Body of pancreas (tissue), 4 donors: ENCODE measurements at regions not wholly inside any gene's neighbourhood (a gene's known extent, or its start where the extent isn't known, plus 50 kb on each side); places are given as distances from the start of the nearest gene placed in this dataset.

ENCODE experiments used
- ATAC-seq: fragments of 150-250 bp; one replicate; pipeline ENCODE4 v1.9.1; 2016
- DNase-seq, 4 donors: peaks; one replicate each; pipeline ENCODE4 v3.0.0-alpha.2; 2019
- H3K27ac ChIP-seq, 4 donors: fragments of 200-600 bp; sonication (generic); 1 replicate in 3 of 4; 2 replicates in 1 of 4; pipeline versions ENCODE4 v1.5.1 to v1.6.1; 2016 to 2019; ENCODE audit warnings: mild to moderate bottlenecking in 1 of 4, mixed read lengths in 1 of 4, moderate library complexity in 1 of 4
- H3K27me3 ChIP-seq, 2 donors: fragments of 200-600 bp; sonication (generic); one replicate each; pipeline ENCODE4 v1.6.0; 2016; ENCODE audit warnings: mild to moderate bottlenecking in 1 of 2
- H3K36me3 ChIP-seq, 2 donors: fragments of 200-600 bp; sonication (generic); replicated peaks in 1 of 2; 2 replicates each; pipeline ENCODE4 v1.5.1; 2016; ENCODE audit warnings: low read depth in 2 of 2; ENCODE audit not compliant: insufficient read depth in 1 of 2
- H3K4me1 ChIP-seq: fragments of 200-600 bp; sonication (generic); one replicate; pipeline ENCODE4 v1.6.0; 2016
- H3K4me3 ChIP-seq, 2 donors: fragments of 200-600 bp; sonication (generic); 1 replicate in 1 of 2; 2 replicates in 1 of 2; pipeline ENCODE4 v1.5.1; 2016 to 2019
- H3K9me3 ChIP-seq, 3 donors: fragments of 200-600 bp; sonication (generic); 1 replicate in 2 of 3; 2 replicates in 1 of 3; pipeline ENCODE4 v1.5.1; 2016
- POLR2A ChIP-seq, 3 donors: fragments of 450-650 bp; IDR thresholded peaks; one replicate each; pipeline ENCODE4 v1.6.1; 2016; ENCODE audit warnings: antibody characterized with exemption in 3 of 3, mild to moderate bottlenecking in 2 of 3
- WGBS, 2 donors: methylation state at CpG; one replicate each; pipeline ENCODE4 v1.1.5; 2017; 5-methylcytosine and 5-hydroxymethylcytosine counted together
- intact Hi-C: fragments of 100-400 bp; cut with DNase I; formaldehyde crosslinking; loops from one replicate; pipeline ENCODE4 v1.15.1; 2023
- TF ChIP-seq, protein P1 (sequence below), 7 experiments: fragments of 450-650 bp in 4 of 7; fragments of 200-600 bp in 3 of 7; sonication (generic) in 3 of 7; IDR thresholded peaks; one replicate each; pipeline ENCODE4 v1.5.1; 2016 to 2019; ENCODE audit warnings: antibody characterized with exemption in 7 of 7

DNA sequence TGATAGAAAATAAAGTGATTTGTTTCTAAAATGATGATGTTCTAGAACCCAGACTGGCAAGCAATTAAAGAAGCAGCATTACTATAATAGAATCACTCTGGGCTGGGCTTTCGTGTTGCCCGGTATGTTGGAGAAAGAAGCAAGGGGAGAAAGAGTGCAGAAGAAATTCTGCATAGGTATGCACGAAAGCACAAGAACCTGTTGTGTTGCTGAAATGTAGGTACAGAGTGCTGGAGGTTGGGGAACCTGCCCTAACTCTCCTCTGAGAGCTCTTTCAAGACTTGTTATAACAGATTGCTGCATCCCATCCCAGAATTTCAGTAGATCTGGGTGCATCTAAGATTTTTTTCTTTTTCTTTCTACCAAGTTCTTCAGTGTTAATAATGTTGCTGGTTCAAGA, 95.7 kb upstream of the DACH1 start:
- DNase-seq (no peak), ATAC-seq (no peak)
- intact Hi-C loops = no loop called here
- no peak overlapping the region for H3K4me3 ChIP-seq
- TF ChIP-seq, protein P1, sequence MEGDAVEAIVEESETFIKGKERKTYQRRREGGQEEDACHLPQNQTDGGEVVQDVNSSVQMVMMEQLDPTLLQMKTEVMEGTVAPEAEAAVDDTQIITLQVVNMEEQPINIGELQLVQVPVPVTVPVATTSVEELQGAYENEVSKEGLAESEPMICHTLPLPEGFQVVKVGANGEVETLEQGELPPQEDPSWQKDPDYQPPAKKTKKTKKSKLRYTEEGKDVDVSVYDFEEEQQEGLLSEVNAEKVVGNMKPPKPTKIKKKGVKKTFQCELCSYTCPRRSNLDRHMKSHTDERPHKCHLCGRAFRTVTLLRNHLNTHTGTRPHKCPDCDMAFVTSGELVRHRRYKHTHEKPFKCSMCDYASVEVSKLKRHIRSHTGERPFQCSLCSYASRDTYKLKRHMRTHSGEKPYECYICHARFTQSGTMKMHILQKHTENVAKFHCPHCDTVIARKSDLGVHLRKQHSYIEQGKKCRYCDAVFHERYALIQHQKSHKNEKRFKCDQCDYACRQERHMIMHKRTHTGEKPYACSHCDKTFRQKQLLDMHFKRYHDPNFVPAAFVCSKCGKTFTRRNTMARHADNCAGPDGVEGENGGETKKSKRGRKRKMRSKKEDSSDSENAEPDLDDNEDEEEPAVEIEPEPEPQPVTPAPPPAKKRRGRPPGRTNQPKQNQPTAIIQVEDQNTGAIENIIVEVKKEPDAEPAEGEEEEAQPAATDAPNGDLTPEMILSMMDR (IDR thresholded peaks at IDR 0.05) = no peak
- no peak for TF ChIP-seq POLR2A (IDR thresholded peaks at IDR 0.05)
- no peaks in the 10 kb centered on the region for H3K27me3 ChIP-seq
- H3K9me3 ChIP-seq = no peaks in the 10 kb centered on the region
- no peak overlapping the region for H3K27ac ChIP-seq
- WGBS, 2 donors = 74 to 81% methylated on average over 3 of the region's 3 CpGs
- H3K36me3 ChIP-seq = no peaks in the 10 kb centered on the region
- H3K4me1 ChIP-seq = no peaks in the 10 kb centered on the region

DNA sequence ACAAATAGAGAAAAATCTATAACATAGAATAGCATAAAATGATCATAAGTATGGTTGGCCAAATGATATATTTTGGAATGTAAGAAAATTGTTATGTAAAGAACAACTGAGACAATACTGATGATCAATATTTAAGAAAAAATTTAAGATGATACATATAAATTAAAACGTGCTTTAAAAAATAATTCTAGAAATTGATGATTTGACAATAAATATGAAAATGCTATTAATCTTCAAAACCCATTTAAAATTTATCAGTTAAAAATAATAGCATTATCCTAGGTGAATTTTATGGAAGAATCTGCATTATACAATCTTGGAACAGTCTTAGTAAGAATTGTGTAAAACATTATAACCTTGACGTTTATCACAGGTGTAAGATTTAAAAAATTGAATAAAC, 95.1 kb upstream of the DACH1 start:
- no peak overlapping the region for H3K27ac ChIP-seq
- H3K4me1 ChIP-seq = no peaks in the 10 kb centered on the region
- DNase-seq (no peak), ATAC-seq (no peak)
- TF ChIP-seq POLR2A (IDR thresholded peaks at IDR 0.05) = no peak
- TF ChIP-seq, protein P1 (IDR thresholded peaks at IDR 0.05) = no peak
- no peaks in the 10 kb centered on the region for H3K27me3 ChIP-seq
- no peak overlapping the region for H3K4me3 ChIP-seq
- H3K36me3 ChIP-seq = no peaks in the 10 kb centered on the region
- 50 to 56% methylated on average over 2 of the region's 2 CpGs for WGBS, 2 donors
- intact Hi-C loops = no loop called here
- H3K9me3 ChIP-seq = no peaks in the 10 kb centered on the region

DNA sequence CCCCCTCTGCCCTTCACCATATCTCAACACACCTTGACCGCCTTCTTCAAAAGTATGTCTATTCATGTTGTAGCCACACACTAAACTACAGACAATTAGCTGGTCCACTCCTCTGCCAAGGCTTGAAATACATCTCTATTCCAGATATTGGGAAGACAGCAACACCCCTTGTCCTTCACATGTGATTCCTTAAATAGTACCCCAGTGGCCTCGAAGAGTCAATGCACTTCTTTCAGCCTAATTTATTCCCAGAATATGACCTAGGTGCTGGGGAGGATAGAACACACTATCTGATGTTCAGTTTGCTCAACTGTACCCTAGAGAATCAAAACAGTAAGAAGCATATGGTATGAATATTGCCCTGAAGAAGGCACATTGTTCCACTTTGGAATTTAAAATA, 82.4 kb upstream of the DACH1 start:
- no peak for TF ChIP-seq POLR2A (IDR thresholded peaks at IDR 0.05)
- TF ChIP-seq, protein P1 (IDR thresholded peaks at IDR 0.05) = no peak
- DNase-seq (no peak), ATAC-seq (no peak)
- Histone ChIP-seq H3K36me3 (no peaks in the 10 kb centered on the region), H3K9me3 (no peaks in the 10 kb centered on the region), H3K27ac (no peak overlapping the region), H3K4me1 (no peaks in the 10 kb centered on the region), H3K4me3 (no peak overlapping the region), H3K27me3 (no peaks in the 10 kb centered on the region)
- intact Hi-C loops = no loop called here
- 80 to 81% methylated on average over 2 of the region's 2 CpGs for WGBS, 2 donors

DNA sequence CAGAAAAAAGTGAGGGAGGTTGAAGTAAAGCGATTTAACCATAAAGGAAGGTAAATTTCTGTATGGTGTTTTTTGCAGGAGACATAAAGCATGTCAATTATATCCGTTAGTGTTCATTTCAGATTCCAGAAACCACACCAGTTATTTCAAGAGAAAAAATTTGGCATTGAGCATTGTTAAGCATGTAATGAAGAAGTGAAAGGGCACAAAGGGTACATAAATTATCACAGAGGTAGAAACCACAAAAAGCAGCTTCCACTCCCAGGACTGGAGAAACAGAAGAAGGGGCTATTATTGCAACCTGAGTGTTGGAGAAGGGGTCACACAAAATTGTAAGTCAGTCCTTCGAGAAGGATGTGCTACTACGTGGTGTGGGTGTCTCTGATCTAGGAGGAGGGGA, 72.2 kb upstream of the DACH1 start:
- no peaks in the 10 kb centered on the region for H3K27me3 ChIP-seq
- H3K4me1 ChIP-seq = no peaks in the 10 kb centered on the region
- 57 to 67% methylated on average over 4 of the region's 4 CpGs for WGBS, 2 donors
- intact Hi-C loops = no loop called here
- no peaks in the 10 kb centered on the region for H3K36me3 ChIP-seq
- no peak overlapping the region for H3K4me3 ChIP-seq
- DNase-seq (no peak), ATAC-seq (no peak)
- H3K27ac ChIP-seq = no peak overlapping the region
- no peak for TF ChIP-seq POLR2A (IDR thresholded peaks at IDR 0.05)
- TF ChIP-seq, protein P1 (IDR thresholded peaks at IDR 0.05) = no peak
- no peaks in the 10 kb centered on the region for H3K9me3 ChIP-seq

DNA sequence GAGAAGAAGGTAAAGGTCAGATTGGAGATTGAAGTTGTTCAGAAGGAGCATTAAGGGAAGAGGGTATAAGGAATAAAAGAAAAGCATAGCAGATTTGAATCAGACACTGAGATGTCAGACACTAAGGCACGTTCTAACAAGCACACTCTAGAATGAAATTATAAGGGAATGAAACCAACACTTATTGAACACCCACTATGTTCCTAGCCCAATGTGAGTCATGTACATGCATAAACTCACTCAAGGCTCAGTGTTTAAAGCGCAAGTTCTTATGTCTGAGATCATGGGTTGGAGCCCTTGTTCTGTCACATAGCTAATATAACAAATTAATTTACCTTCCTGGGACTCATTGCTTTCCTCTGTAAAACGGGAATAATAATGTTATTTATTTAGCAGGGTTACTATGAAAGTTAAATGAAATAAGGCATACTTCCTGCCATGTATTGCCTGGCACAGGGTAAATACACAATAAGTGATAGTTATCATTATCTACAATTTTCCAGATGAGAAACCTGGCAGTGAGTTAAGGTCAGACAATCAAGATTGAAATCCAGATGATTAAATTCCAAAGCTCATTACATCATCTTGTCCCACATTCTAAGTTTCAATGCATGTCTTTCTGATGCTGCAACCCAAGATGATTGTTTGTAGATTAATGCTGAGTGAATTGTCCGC, 68.3 kb upstream of the DACH1 start:
- Histone ChIP-seq H3K36me3 (no peaks in the 10 kb centered on the region), H3K27me3 (no peaks in the 10 kb centered on the region), H3K9me3 (no peaks in the 10 kb centered on the region), H3K4me1 (no peaks in the 10 kb centered on the region), H3K27ac (no peak overlapping the region), H3K4me3 (no peak overlapping the region)
- TF ChIP-seq, protein P1 (IDR thresholded peaks at IDR 0.05) = no peak
- no peak for TF ChIP-seq POLR2A (IDR thresholded peaks at IDR 0.05)
- WGBS, 2 donors = 65 to 69% methylated on average over 4 of the region's 4 CpGs
- intact Hi-C loops = no loop called here
- ATAC-seq = no peak
- DNase-seq = no peak
